Ureter (tissue), 1 donor: ENCODE measurements at regions not wholly inside any gene's neighbourhood (a gene's known extent, or its start where the extent isn't known, plus 50 kb on each side); places are given as distances from the start of the nearest gene placed in this dataset.

Experiments used
- DNase-seq: peaks from one replicate; pipeline ENCODE4 v3.0.0-alpha.2; 2020; ENCODE audit warnings: low spot score
- donor health status: DM: yes; HTN: yes; CAD: no.

DNA sequence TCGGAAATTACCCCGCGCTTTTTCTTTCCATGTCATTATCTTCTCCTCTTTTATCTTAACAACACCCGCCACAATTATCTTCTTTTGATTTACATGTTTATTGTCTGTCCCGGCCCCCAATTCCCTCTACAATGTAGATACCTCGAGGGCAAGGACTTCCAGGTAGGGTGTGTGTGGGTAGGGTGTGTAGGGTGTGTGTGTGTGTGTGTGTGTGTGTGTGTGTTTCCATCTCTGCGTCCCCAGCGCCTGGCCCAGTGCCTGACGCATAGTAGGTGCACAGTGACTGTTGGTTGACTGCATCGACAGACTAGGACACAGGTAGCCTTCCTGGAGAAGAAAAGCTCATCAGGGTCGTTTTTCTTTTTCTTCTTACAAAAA, 103.1 kb downstream of the UCHL1 start:
- DNase-seq, result no peak

GRCh38 chr4:41360214-41360920, 103.6 kb downstream of the UCHL1 start:
- peak; percentile 61 for DNase-seq

DNA sequence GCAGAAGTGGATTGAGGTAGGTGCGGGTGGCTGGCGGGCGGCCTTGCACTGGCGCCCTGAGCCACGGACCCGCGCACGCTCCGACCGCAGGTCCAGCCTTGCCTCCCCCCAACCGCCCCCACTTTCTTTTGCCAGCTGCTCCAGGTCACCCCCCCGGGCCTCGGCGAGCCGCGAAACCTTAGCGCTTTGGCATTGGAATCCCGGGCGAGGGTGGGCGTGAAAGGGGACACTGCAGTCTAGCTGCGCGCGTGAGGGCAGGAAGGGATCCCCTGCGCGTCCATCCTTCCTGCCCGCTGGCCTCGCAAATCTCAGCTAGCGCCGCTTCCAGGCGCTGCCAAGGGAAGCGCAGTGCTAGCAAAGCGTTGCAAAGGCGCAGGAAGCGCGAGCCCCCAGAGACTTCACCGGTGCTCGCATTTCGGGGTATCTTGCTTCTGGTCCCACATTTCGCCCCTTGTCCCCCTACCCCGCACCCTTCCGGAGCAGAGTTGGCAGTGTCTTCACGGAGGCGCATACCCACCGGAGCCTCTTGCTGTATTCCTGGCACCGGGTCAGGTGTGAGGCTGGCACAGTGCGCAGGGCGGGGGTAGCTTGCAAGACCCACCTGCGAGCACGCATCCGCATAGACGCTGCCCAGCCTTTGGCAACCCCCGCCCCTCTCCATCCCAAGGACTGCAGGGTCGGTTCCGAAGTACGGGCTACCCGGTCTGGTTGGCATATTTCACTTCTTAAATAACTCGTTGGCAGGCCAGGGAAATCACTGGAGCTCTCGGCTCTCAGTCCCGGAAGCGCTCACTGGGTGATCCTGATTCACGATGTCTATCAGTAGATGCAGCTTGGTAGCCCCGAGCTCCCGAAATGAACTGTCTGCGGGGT, 104.4 kb downstream of the UCHL1 start:
- peak; percentile 57 for DNase-seq

DNA sequence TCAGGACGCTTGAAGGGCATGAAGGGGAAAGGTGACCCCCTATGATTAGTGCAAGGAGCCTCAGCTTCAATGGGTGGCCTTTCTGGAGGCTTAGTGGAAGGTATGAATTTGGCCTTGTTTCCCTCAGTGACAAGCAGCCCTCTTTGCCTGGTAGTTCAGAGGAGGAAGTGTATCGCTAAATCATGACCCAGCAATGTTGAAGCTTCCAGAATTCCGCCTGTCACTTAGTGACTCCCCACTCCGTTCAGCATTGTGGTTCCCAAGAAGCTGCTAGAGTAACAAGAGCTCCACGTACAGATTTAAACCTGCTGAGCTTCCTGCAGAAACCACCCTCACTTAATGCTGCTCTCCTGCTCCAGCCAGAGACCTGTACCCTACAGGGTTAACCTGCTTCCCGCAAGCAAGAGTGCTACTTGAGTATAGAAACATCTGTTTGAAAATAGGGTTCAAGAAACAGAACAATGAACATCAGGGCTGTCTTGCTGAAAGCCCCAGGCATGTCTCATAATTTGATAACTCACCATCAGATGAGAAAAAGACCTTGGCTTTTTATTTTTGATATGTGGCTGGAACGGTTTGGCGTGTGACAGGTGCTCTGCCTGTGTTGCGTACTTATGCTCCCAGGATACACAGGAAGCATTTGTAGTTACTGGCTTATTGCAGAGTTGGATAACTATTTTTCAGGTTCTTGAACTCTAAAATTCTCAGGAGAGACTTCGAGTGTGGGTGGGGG, 105.2 kb downstream of the UCHL1 start:
- DNase-seq, result no peak

DNA sequence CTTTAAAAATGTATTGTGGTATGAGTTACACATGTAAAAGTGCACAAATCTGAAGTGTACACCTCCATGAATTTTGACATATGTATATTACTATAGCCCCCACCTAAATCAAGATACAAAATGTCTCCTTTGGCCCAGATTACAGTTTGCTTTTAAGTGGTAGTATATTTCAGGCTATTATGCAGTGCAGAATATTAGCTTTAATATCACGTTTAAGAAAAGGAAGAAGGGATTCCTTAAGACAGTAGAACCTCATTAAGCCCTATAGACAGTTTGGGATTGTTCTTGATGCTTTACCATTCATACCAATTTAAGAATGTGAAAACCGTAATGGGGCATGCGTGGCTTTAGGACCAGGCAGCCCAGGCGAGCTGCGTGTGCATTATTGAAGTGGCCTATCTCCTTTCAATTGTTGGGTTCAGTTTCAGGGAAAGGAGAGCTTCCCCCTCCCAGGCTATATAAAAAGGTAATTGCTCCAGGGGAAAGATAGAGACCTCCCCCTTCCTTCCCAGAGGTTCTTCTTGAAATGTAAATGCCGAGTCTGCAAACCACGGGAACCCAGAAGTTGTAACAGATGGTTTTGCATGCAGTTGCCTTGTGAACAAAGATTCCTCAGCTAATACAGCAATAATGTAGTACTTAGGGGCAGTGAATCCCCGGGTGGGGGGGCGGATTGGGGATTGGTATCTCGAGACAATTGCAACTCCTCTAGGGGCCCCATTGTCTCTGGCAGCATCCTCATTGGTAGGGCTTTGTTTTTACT, 106.1 kb downstream of the UCHL1 start:
- DNase-seq, result no peak

GRCh38 chr4:41363384-41363981, 106.8 kb downstream of the UCHL1 start:
- DNase-seq, result no peak

DNA sequence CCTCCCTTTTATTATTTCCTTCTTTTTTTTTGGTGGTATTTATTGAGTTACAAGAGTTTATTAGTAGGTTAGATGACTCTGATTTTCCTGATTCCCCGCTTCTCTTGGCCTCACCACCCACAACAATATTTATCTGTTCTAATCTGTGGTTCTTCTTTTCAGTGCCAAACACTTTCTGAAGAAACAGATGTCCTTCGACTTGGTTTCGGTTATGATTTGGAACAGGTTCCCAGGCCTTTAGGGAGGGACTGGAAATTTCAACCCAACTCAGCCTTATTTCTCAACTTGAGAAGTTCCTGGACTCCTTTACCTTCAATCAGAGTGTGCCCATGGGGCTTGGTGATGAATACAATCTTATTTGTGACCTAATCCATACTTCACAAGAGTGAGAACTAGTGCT, 108.1 kb downstream of the UCHL1 start:
- no peak for DNase-seq

GRCh38 chr4:41365681-41366080, 109.0 kb downstream of the UCHL1 start:
- no peak for DNase-seq

DNA sequence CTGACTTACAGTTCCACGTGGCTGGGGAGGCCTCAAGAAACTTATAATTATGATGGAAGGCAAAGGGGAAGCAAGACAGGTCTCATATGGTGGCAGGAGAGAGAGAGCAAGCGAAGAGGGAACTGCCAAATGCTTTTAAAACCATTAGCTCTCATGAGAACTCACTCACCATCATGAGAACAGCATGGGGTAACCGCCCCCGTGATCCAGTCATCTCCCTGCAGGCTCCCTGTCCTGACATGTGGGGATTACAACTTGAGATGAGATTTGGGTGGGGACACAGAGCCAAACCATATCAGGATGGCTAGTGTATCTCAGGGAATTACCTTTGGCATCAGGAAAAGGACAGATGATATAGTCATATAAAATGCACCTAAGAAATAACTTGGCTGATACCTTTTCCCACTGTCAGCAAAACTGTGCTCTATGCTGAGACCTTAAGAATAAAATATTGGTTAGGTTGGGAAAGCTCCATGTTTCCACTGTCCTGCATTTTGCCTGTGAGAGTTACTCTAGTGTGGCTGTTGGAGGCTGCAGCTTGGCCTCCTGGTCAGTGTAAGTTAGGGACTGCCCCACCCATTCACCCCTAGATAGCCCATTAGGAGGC, 110.3 kb downstream of the UCHL1 start:
- no peak for DNase-seq

GRCh38 chr4:41369680-41370079, 113.0 kb downstream of the UCHL1 start:
- DNase-seq, result peak; percentile 49

DNA sequence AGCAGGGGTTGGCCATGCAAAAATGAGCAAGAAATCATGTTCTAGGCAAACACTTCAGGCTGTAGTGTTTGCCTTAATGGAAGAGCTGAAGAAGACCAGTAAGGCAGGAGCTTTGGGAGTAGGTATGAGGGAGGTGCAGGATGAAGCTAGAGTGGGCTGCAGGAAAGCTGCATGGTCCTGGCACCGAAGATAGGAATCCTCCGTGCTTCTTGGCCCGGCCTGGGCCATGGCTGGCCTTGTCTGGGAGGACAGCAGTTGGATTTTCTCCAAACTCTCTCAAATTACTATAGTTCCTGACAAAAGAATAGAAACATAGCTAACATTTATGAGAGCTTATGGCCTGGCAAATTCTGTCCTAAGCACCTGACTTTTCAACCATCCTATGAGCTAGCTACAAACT, 116.5 kb downstream of the UCHL1 start:
- no peak for DNase-seq

- DNase-seq, result no peak
Observed at GRCh38 chr4:41374490-41374889, 117.8 kb downstream of the UCHL1 start.

GRCh38 chr4:41375561-41375960, 118.8 kb downstream of the UCHL1 start:
- no peak for DNase-seq

- no peak for DNase-seq
Observed at GRCh38 chr4:41377196-41377595, 120.5 kb downstream of the UCHL1 start.

GRCh38 chr4:41379230-41379629, 122.5 kb downstream of the UCHL1 start:
- DNase-seq, result no peak

GRCh38 chr4:41380511-41381157, 123.9 kb downstream of the UCHL1 start:
- DNase-seq, result no peak

- DNase-seq, result no peak
Observed at GRCh38 chr4:41381384-41381783, 124.7 kb downstream of the UCHL1 start.

DNA sequence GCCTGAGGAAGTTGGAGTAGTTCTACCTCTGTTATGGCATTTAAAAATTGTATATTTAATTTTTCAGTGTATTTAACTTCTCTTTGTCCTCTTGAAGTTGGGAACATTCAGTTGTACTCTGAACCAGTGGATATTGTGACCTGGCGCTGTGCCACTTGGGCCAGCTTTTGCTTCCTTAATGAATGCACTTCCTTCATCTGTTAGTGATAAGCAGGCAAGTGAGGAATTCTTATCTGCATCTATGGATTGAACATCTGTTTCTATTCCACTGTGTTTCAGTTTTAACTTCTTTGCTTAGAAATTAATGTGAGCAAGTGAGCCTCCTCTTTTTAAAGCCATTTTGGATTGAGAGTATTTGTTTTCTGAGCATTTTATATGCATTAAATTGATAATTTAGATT, 128.3 kb downstream of the UCHL1 start:
- peak; percentile 59 for DNase-seq

- no peak for DNase-seq
Observed at GRCh38 chr4:41385481-41385880, 128.8 kb downstream of the UCHL1 start.

DNA sequence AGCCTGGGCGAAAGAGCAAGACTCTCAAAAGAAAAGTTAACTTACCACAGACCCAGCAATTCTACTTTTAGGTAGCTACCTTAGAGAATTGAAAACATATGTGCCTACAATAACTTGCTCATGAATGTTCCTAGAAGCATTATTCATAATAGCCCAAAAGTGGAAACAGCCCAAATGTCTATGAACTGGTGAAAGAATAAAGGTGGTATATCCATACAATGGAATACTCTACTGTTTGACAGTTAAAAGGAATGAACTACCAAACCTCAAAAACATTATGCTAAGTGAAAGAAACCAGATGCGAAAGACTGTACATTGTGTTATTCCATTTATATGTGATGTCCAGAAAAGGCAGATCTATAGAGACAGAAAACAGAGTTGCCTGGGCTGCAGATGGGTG, 131.4 kb downstream of the UCHL1 start:
- no peak for DNase-seq
